Peyer's patch (tissue), 4 donors: ENCODE measurements at regions not wholly inside any gene's neighbourhood (a gene's known extent, or its start where the extent isn't known, plus 50 kb on each side); places are given as distances from the start of the nearest gene placed in this dataset.

Experiments
- DNase-seq, 3 donors: peaks; one replicate each; pipeline ENCODE4 v3.0.0-alpha.2; 2017 to 2019
- H3K27ac ChIP-seq, 4 donors: fragments of 200-600 bp; sonication (generic); one replicate each; pipeline ENCODE4 v1.5.1; 2016 to 2019
- H3K27me3 ChIP-seq, 2 donors: fragments of 200-600 bp; sonication (generic); one replicate each; pipeline ENCODE4 v1.5.1; 2019
- H3K36me3 ChIP-seq, 3 donors: fragments of 200-600 bp; sonication (generic); one replicate each; pipeline ENCODE4 v1.5.1; 2016 to 2019
- H3K4me1 ChIP-seq, 4 donors: fragments of 200-600 bp; sonication (generic); one replicate each; pipeline ENCODE4 v1.5.1; 2016 to 2019
- H3K4me3 ChIP-seq, 4 donors: fragments of 200-600 bp; sonication (generic); 1 replicate in 3 of 4; 2 replicates in 1 of 4; pipeline ENCODE4 v1.5.1; 2016 to 2019; ENCODE audit warnings: mild to moderate bottlenecking in 1 of 4
- H3K9me3 ChIP-seq, 4 donors: fragments of 200-600 bp; sonication (generic); one replicate each; pipeline ENCODE4 v1.5.1; 2016 to 2019; ENCODE audit warnings: mild to moderate bottlenecking in 1 of 4
- POLR2A ChIP-seq, 2 donors: fragments of 450-650 bp; IDR thresholded peaks; one replicate each; pipeline ENCODE4 v1.5.1; 2017; ENCODE audit warnings: antibody characterized with exemption in 2 of 2, mild to moderate bottlenecking in 2 of 2, moderate library complexity in 2 of 2
- TF ChIP-seq, protein P1 (sequence below), 6 experiments: fragments of 450-650 bp in 4 of 6; fragments of 200-600 bp in 2 of 6; sonication (generic) in 1 of 6; IDR thresholded peaks; one replicate each; pipeline ENCODE4 v1.5.1; 2017 to 2019; ENCODE audit warnings: antibody characterized with exemption in 6 of 6, mild to moderate bottlenecking in 3 of 6, moderate library complexity in 1 of 6

DNA sequence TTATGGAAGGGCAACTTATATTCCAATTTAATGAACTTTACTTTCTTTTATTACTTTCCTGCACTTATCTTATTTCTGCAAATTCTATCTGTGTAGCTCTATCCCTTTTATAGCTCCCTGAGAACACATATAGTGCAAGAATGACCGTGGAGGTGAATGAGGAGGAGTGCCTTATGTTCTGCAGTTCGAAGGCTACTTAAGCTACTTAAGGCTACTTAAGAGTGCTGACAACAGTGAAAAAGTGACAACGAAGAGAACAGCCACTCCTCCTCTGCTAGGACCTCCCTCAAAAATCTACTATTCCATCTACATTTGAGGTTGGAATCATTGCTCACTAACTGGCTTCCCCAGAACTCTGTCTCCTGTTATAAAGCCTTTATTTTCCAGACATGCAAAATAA is 1365.7 kb upstream of the C9orf72 start:
- no peak overlapping the region for H3K4me3 ChIP-seq
- no peaks in the 10 kb centered on the region for H3K9me3 ChIP-seq
- no peaks in the 10 kb centered on the region for H3K4me1 ChIP-seq
- DNase-seq = no peak
- H3K36me3 ChIP-seq = no peaks in the 10 kb centered on the region
- H3K27ac ChIP-seq = no peak overlapping the region
- no peak for TF ChIP-seq POLR2A (IDR thresholded peaks at IDR 0.05)
- TF ChIP-seq, protein P1, sequence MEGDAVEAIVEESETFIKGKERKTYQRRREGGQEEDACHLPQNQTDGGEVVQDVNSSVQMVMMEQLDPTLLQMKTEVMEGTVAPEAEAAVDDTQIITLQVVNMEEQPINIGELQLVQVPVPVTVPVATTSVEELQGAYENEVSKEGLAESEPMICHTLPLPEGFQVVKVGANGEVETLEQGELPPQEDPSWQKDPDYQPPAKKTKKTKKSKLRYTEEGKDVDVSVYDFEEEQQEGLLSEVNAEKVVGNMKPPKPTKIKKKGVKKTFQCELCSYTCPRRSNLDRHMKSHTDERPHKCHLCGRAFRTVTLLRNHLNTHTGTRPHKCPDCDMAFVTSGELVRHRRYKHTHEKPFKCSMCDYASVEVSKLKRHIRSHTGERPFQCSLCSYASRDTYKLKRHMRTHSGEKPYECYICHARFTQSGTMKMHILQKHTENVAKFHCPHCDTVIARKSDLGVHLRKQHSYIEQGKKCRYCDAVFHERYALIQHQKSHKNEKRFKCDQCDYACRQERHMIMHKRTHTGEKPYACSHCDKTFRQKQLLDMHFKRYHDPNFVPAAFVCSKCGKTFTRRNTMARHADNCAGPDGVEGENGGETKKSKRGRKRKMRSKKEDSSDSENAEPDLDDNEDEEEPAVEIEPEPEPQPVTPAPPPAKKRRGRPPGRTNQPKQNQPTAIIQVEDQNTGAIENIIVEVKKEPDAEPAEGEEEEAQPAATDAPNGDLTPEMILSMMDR (IDR thresholded peaks at IDR 0.05) = no peak
- H3K27me3 ChIP-seq = no peaks in the 10 kb centered on the region

DNA sequence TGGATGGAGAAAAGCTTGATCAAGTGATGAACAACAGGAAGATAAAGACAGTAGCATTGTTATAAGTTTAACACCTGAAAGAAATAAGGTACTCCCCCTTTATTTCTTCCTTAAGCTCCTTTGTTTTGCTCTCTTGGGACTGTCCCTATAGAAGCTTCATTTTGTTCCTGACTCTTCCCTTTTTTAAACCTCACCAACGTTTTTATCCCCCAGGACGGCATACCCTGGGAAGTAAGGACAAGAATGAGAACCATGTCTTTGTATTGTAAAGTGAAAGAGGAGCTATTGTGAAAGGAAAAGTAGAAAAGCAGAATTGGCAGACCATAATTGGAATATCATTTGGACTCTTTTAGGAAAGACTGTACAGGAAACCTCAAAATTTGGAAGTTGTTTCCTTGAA is 1368.6 kb upstream of the C9orf72 start:
- no peaks in the 10 kb centered on the region for H3K27me3 ChIP-seq
- no peaks in the 10 kb centered on the region for H3K9me3 ChIP-seq
- no peak overlapping the region for H3K4me3 ChIP-seq
- TF ChIP-seq, protein P1 (IDR thresholded peaks at IDR 0.05) = no peak
- TF ChIP-seq POLR2A (IDR thresholded peaks at IDR 0.05) = no peak
- H3K36me3 ChIP-seq = no peaks in the 10 kb centered on the region
- H3K4me1 ChIP-seq = no peaks in the 10 kb centered on the region
- no peak for DNase-seq
- H3K27ac ChIP-seq = no peak overlapping the region

DNA sequence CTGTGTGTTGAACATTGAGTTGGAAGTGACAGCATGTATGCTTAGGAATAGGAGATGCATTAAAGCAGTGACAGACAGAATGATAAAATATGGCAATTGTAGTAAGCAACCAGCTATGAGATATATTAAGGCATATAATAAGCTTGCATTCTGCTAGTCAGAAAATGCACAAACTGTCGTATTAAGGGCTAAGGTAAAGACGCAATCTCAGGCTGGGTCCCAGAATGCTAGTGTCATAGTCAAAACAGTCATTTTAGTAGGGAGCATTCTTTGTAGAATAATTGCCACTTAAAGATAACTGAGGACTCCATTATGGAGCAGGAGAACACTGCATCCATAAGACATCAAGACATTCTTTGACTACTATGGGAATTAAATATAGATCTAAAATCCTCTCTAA is 1369.7 kb upstream of the C9orf72 start:
- Histone ChIP-seq H3K4me3 (no peak overlapping the region), H3K27me3 (no peaks in the 10 kb centered on the region), H3K36me3 (no peaks in the 10 kb centered on the region), H3K9me3 (no peaks in the 10 kb centered on the region), H3K27ac (no peak overlapping the region), H3K4me1 (no peaks in the 10 kb centered on the region)
- no peak for DNase-seq
- TF ChIP-seq, protein P1 (IDR thresholded peaks at IDR 0.05) = no peak
- TF ChIP-seq POLR2A (IDR thresholded peaks at IDR 0.05) = no peak

DNA sequence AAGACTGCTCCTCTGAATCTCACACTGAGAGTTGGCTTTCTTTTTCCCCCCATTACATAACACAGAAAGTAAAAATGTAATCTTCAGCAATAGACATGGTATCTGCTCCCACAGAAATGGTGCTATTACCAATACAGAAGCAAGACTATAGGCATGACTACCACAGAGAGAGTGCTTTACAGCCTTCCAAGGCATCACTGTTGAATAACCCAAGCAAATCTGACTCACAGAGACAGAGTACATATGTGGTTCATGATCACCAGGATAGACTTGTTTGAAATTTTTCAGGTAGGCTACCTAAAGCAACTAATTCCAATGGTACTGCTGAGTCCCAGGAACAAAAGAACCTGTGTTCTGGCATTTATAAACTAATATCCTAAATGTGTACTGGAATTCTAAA is 1373.4 kb upstream of the C9orf72 start:
- no peak overlapping the region for H3K4me3 ChIP-seq
- no peaks in the 10 kb centered on the region for H3K4me1 ChIP-seq
- no peaks in the 10 kb centered on the region for H3K27me3 ChIP-seq
- TF ChIP-seq, protein P1 (IDR thresholded peaks at IDR 0.05) = no peak
- TF ChIP-seq POLR2A (IDR thresholded peaks at IDR 0.05) = no peak
- DNase-seq = no peak
- no peaks in the 10 kb centered on the region for H3K36me3 ChIP-seq
- H3K27ac ChIP-seq = no peak overlapping the region
- H3K9me3 ChIP-seq = no peaks in the 10 kb centered on the region

DNA sequence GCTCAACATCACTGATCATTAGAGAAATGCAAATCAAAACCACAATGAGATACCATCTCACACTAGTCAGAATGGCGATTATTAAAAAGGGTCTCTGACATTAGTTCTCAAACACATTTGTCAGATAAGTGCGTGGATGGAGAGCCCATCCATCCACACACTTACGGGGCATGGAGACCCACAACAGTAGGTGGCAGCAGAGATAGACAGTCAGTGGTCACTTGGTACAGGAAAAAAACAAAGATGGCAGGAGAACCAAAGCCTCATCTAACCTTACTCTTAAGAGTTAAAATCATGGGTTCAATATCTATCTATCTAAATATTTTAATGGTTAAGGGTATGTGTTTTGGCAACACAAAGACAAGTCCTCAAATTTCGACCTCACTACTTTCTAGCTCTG is 1378.7 kb upstream of the C9orf72 start:
- TF ChIP-seq, protein P1 (IDR thresholded peaks at IDR 0.05) = no peak
- TF ChIP-seq POLR2A (IDR thresholded peaks at IDR 0.05) = no peak
- no peak for DNase-seq
- Histone ChIP-seq H3K4me1 (no peaks in the 10 kb centered on the region), H3K27ac (no peak overlapping the region), H3K27me3 (no peaks in the 10 kb centered on the region), H3K36me3 (no peaks in the 10 kb centered on the region), H3K9me3 (no peaks in the 10 kb centered on the region), H3K4me3 (no peak overlapping the region)
